ENCODE measurements at regions not wholly inside any gene's neighbourhood (a gene's known extent, or its start where the extent isn't known, plus 50 kb on each side); places are given as distances from the start of the nearest gene placed in this dataset.

GRCh38 chr6:49155316-49155715 is 307.7 kb downstream of the MMUT start:
- Histone ChIP-seq H3K36me3 (no peaks in the 10 kb centered on the region), H3K27ac (no peak overlapping the region), H3K4me3 (ENCODE audit: low read depth, low read length) (no peak overlapping the region), H3K9me3 (ENCODE audit: severe bottlenecking) (no peaks in the 10 kb centered on the region), H3K27me3 (ENCODE audit: insufficient read depth, low read depth, severe bottlenecking) (no peaks in the 10 kb centered on the region)
- no peak for TF ChIP-seq CTCF (IDR thresholded peaks at IDR 0.05; ENCODE audit: low read depth, low read length)
- DNase-seq = no peak

GRCh38 chr6:49151957-49152356 is 311.1 kb downstream of the MMUT start:
- DNase-seq = no peak
- Histone ChIP-seq H3K36me3 (no peaks in the 10 kb centered on the region), H3K4me3 (ENCODE audit: low read depth, low read length) (no peak overlapping the region), H3K27ac (no peak overlapping the region), H3K9me3 (ENCODE audit: severe bottlenecking) (no peaks in the 10 kb centered on the region), H3K27me3 (ENCODE audit: insufficient read depth, low read depth, severe bottlenecking) (no peaks in the 10 kb centered on the region)
- TF ChIP-seq CTCF (IDR thresholded peaks at IDR 0.05; ENCODE audit: low read depth, low read length) = no peak

- no peak for TF ChIP-seq CTCF (IDR thresholded peaks at IDR 0.05; ENCODE audit: low read depth, low read length)
- H3K27ac ChIP-seq = no peak overlapping the region
Observed at GRCh38 chr6:49151461-49151860, 311.6 kb downstream of the MMUT start.

GRCh38 chr6:49151033-49151432 is 312.0 kb downstream of the MMUT start:
- no peak overlapping the region for H3K27ac ChIP-seq
- H3K36me3 ChIP-seq = no peaks in the 10 kb centered on the region
- H3K9me3 ChIP-seq (ENCODE audit: severe bottlenecking) = no peaks in the 10 kb centered on the region
- H3K27me3 ChIP-seq (ENCODE audit: insufficient read depth, low read depth, severe bottlenecking) = no peaks in the 10 kb centered on the region
- no peak for DNase-seq
- no peak overlapping the region for H3K4me3 ChIP-seq (ENCODE audit: low read depth, low read length)
- no peak for TF ChIP-seq CTCF (IDR thresholded peaks at IDR 0.05; ENCODE audit: low read depth, low read length)

More at GRCh38 chr6:49151461-49151860, 311.6 kb downstream of the MMUT start:
- no peaks in the 10 kb centered on the region for H3K36me3 ChIP-seq
- no peak overlapping the region for H3K4me3 ChIP-seq (ENCODE audit: low read depth, low read length)
- no peaks in the 10 kb centered on the region for H3K27me3 ChIP-seq (ENCODE audit: insufficient read depth, low read depth, severe bottlenecking)
- H3K9me3 ChIP-seq (ENCODE audit: severe bottlenecking) = no peaks in the 10 kb centered on the region
- no peak for DNase-seq

- DNase-seq = no peak
- H3K36me3 ChIP-seq = no peaks in the 10 kb centered on the region
- H3K27me3 ChIP-seq (ENCODE audit: insufficient read depth, low read depth, severe bottlenecking) = no peaks in the 10 kb centered on the region
- H3K9me3 ChIP-seq (ENCODE audit: severe bottlenecking) = no peaks in the 10 kb centered on the region
- no peak overlapping the region for H3K27ac ChIP-seq
- TF ChIP-seq CTCF (IDR thresholded peaks at IDR 0.05; ENCODE audit: low read depth, low read length) = no peak
- no peak overlapping the region for H3K4me3 ChIP-seq (ENCODE audit: low read depth, low read length)
Observed at GRCh38 chr6:49145280-49145679, 317.8 kb downstream of the MMUT start.

- no peaks in the 10 kb centered on the region for H3K9me3 ChIP-seq (ENCODE audit: severe bottlenecking)
- DNase-seq = no peak
- no peaks in the 10 kb centered on the region for H3K36me3 ChIP-seq
- no peak overlapping the region for H3K27ac ChIP-seq
- H3K27me3 ChIP-seq (ENCODE audit: insufficient read depth, low read depth, severe bottlenecking) = no peaks in the 10 kb centered on the region
- H3K4me3 ChIP-seq (ENCODE audit: low read depth, low read length) = no peak overlapping the region
- no peak for TF ChIP-seq CTCF (IDR thresholded peaks at IDR 0.05; ENCODE audit: low read depth, low read length)
Observed at GRCh38 chr6:49142421-49143151, 320.5 kb downstream of the MMUT start.

Measured in WERI-Rb-1 (cell line).